K562 (cell line): ENCODE measurements at regions not wholly inside any gene's neighbourhood (a gene's known extent, or its start where the extent isn't known, plus 50 kb on each side); places are given as distances from the start of the nearest gene placed in this dataset.

Experiments used
- ATAC-seq: fragments of 200-7000 bp; cut with Tn5 transposase; 3 replicates; pipeline ENCODE4 v1.9.1; 2020; ENCODE audit warnings: moderate library complexity
- BruUV-seq: library from RNA; stranded (reverse); fragments of 400-500 nt; replicated peaks from 2 replicates; lab custom pipeline; 2021; lab: Mats Ljungman, UMichigan
- CTCF ChIA-PET: fragments of 300-600 bp; formaldehyde crosslinking; extraction: SDS; loops from one replicate; lab custom pipeline; 2021; ENCODE audit warnings: low intra/inter-chr PET ratio; lab: Yijun Ruan, JAX
- POLR2A ChIA-PET: fragments of 300-600, 350-650 bp; sonication (Branson Sonifier 250); formaldehyde crosslinking; extraction: SDS; loops from one replicate; lab custom pipeline; 2021; ENCODE audit warnings: antibody characterized with exemption, inconsistent platforms; lab: Yijun Ruan, JAX
- DNase-seq, 4 experiments: peaks; one replicate each; pipeline versions ENCODE4 v3.0.0 to v3.0.0-alpha.2; 2011 to 2018; ENCODE audit warnings: low spot score in 3 of 4, mixed read lengths in 3 of 4; ENCODE audit errors: extremely low read depth in 1 of 4
- FAIRE-seq: peaks from 2 replicates; lab custom pipeline; 2011; peaks lifted over from hg19 to GRCh38; lab: Jason Lieb, UNC
- H2AFZ ChIP-seq: 2 replicates; pipeline ENCODE4 v1.6.0; 2011; ENCODE audit warnings: low read depth, low read length, control low read depth, inconsistent platforms
- H3K27ac ChIP-seq: fragments of 200-600 bp; 3 replicates; pipeline ENCODE4 v1.8.0; 2011; ENCODE audit warnings: low read depth, mild to moderate bottlenecking, control low read depth, inconsistent platforms, low read length, moderate library complexity, mixed read lengths; ENCODE audit errors: extremely low read depth
- H3K27me3 ChIP-seq, 2 experiments: fragments of 300-600 bp in 1 of 2; 2 replicates in 1 of 2; 3 replicates in 1 of 2; pipeline versions ENCODE4 v1.6.0 to v1.8.0; 2011; ENCODE audit warnings: inconsistent platforms in 2 of 2, low read length in 2 of 2, mild to moderate bottlenecking in 1 of 2, mixed read lengths in 1 of 2, moderate library complexity in 1 of 2; ENCODE audit not compliant: control insufficient read depth in 2 of 2, insufficient read depth in 2 of 2
- H3K36me3 ChIP-seq: fragments of 300-600 bp; 3 replicates; pipeline ENCODE4 v1.8.0; 2011; ENCODE audit warnings: mild to moderate bottlenecking, low read length, inconsistent platforms; ENCODE audit not compliant: control insufficient read depth, insufficient read depth
- H3K4me1 ChIP-seq, 2 experiments: fragments of 200-600 bp in 1 of 2; replicated peaks in 1 of 2; 2 replicates in 1 of 2; 3 replicates in 1 of 2; pipeline versions ENCODE4 v1.5.1 to v1.8.0; 2011; ENCODE audit warnings: inconsistent platforms in 2 of 2, low read length in 2 of 2, mild to moderate bottlenecking in 1 of 2, mixed read lengths in 1 of 2, moderate library complexity in 1 of 2; ENCODE audit not compliant: control insufficient read depth in 2 of 2, insufficient read depth in 2 of 2
- H3K4me2 ChIP-seq: 2 replicates; pipeline ENCODE4 v1.6.1; 2011; ENCODE audit warnings: low read length, control low read depth, inconsistent platforms, mixed read lengths; ENCODE audit not compliant: insufficient read depth
- H3K4me3 ChIP-seq: fragments of 200-600 bp; sonication (generic), shearing (Covaris generic); 2 replicates; pipeline ENCODE4 v1.5.1; 2016; ENCODE audit warnings: control low read depth, inconsistent platforms
- H3K79me2 ChIP-seq: fragments of 200-600 bp; 3 replicates; pipeline ENCODE4 v1.8.0; 2011; ENCODE audit warnings: low read length, inconsistent platforms; ENCODE audit not compliant: control insufficient read depth, insufficient read depth
- H3K9ac ChIP-seq, 2 experiments: 2 replicates each; pipeline versions ENCODE4 v1.6.0 to v1.6.1; 2011; ENCODE audit warnings: low read depth in 2 of 2, low read length in 2 of 2, control low read depth in 1 of 2, inconsistent platforms in 1 of 2, mild to moderate bottlenecking in 1 of 2, mixed read lengths in 1 of 2; ENCODE audit not compliant: insufficient read depth in 1 of 2
- H3K9me1 ChIP-seq: one replicate; pipeline ENCODE4 v1.6.0; 2011; ENCODE audit warnings: inconsistent platforms, mild to moderate bottlenecking, low read length, moderate library complexity; ENCODE audit not compliant: control insufficient read depth, insufficient read depth
- H3K9me3 ChIP-seq: replicated peaks from 2 replicates; pipeline ENCODE4 v1.5.1; 2011; ENCODE audit warnings: low read depth, low read length, inconsistent platforms; ENCODE audit not compliant: control insufficient read depth, insufficient read depth
- H4K20me1 ChIP-seq: replicated peaks from 2 replicates; pipeline ENCODE4 v1.6.1; 2011; ENCODE audit warnings: low read length, inconsistent platforms, mixed read lengths; ENCODE audit not compliant: control insufficient read depth, insufficient read depth
- BCOR ChIP-seq: fragments of 450-650 bp; IDR thresholded peaks from 2 replicates; pipeline ENCODE4 v1.6.1; 2016
- FOSL1 ChIP-seq: fragments of 200-800 bp; sonication (Bioruptor generic); conservative IDR thresholded peaks from 2 replicates; pipeline ENCODE4 v1.6.1; 2016; ENCODE audit warnings: missing genetic modification characterization, missing compliant biosample characterization
- FOXJ3 ChIP-seq: sonication (generic); formaldehyde crosslinking; IDR thresholded peaks from 2 replicates; pipeline ENCODE4 v1.4.0; 2020; ENCODE audit warnings: mild to moderate bottlenecking, missing genetic modification reagents
- HLTF ChIP-seq: fragments of 450-650 bp; IDR thresholded peaks from 2 replicates; pipeline ENCODE4 v1.6.1; 2016
- MECOM ChIP-seq: fragments of 250-450 bp; sonication (Bioruptor Pico); IDR thresholded peaks from 2 replicates; pipeline ENCODE4 v1.8.0; 2022; ENCODE audit warnings: inconsistent platforms
- SP2 ChIP-seq: IDR thresholded peaks from 2 replicates; pipeline ENCODE4 v1.6.1; 2011; ENCODE audit warnings: mild to moderate bottlenecking, low read depth, low read length, moderate library complexity; ENCODE audit not compliant: poor library complexity, severe bottlenecking; ENCODE audit errors: extremely low read depth
- TRIM24 ChIP-seq, 2 experiments: fragments of 450-650 bp; IDR thresholded peaks; 2 replicates each; pipeline ENCODE4 v1.6.1; 2016
- TRIM28 ChIP-seq: fragments of 450-650 bp; IDR thresholded peaks from 2 replicates; pipeline ENCODE4 v1.6.1; 2017
- XRCC5 ChIP-seq: fragments of 200-400 bp; formaldehyde crosslinking; IDR thresholded peaks from 2 replicates; pipeline ENCODE4 v1.6.1; 2017; ENCODE audit warnings: low read depth, mild to moderate bottlenecking, low read length
- ZEB2 ChIP-seq: fragments of 450-650 bp; IDR thresholded peaks from 2 replicates; pipeline ENCODE4 v1.6.1; 2016
- ZNF507 ChIP-seq: conservative IDR thresholded peaks from 2 replicates; pipeline ENCODE4 v1.6.1; 2017; ENCODE audit warnings: missing genetic modification characterization, missing compliant biosample characterization
- ZNF75A ChIP-seq: fragments of 450-650 bp; formaldehyde crosslinking; IDR thresholded peaks from 2 replicates; pipeline ENCODE4 v1.4.0; 2020; ENCODE audit warnings: mild to moderate bottlenecking
- WGBS: fragments of 100-300 bp; shearing (Covaris generic); methylation state at CpG from one replicate; pipeline ENCODE4 v1.1.6; 2016; ENCODE audit warnings: low coverage, mixed read lengths; ENCODE audit not compliant: insufficient coverage; ENCODE audit errors: missing lambda C conversion rate; 5-methylcytosine and 5-hydroxymethylcytosine counted together
- in situ Hi-C: fragments of 300-500 bp; cut with MboI; formaldehyde crosslinking; loops from 4 replicates; pipeline ENCODE4 v1.15.0; 2018; ENCODE audit warnings: inconsistent platforms, mixed read lengths
- intact Hi-C: fragments of 100-400 bp; cut with micrococcal nuclease; formaldehyde crosslinking; loops from 2 replicates; pipeline ENCODE4 v1.14.2; 2022
- TF ChIP-seq, protein P1 (sequence below): sonication (generic); formaldehyde crosslinking; IDR thresholded peaks from 2 replicates; pipeline ENCODE4 v1.8.0; 2023; ENCODE audit warnings: mild to moderate bottlenecking, missing genetic modification reagents

- 4% methylated on average over 3 of the region's 3 CpGs for WGBS
- Histone ChIP-seq H3K27ac (no peak overlapping the region), H3K4me2 (no peak overlapping the region), H3K36me3 (no peaks in the 10 kb centered on the region), H3K4me1 (no peaks in the 10 kb centered on the region), H3K27me3 (no peaks in the 10 kb centered on the region), H3K9ac (no peak overlapping the region), H2AFZ (no peak overlapping the region), H3K4me3 (no peak overlapping the region), H3K9me1 (no peaks in the 10 kb centered on the region), H3K79me2 (no peaks in the 10 kb centered on the region), H3K9me3 (no peaks in the 10 kb centered on the region), H4K20me1 (no peaks in the 10 kb centered on the region)
- DNase-seq, result no peak
- ATAC-seq, result no peak
- ChIA-PET POLR2A (no interaction called here), CTCF (no interaction called here)
- in situ Hi-C loops (no loop called here), intact Hi-C loops (no loop called here)
- TF ChIP-seq ZEB2 (no peak), TRIM28 (no peak), SP2 (no peak), TRIM24 (IDR thresholded peaks at IDR 0.05) (no peak)
- no TSS peak for BruUV-seq
- no peak for FAIRE-seq
Measured at GRCh38 chr12:73274976-73275375, 1002.8 kb downstream of the TRHDE start.

GRCh38 chr12:73277971-73278370 lies 1005.8 kb downstream of the TRHDE start:
- TF ChIP-seq MECOM (CRISPR knock-in tag), result no peak
- TF ChIP-seq, protein P1, sequence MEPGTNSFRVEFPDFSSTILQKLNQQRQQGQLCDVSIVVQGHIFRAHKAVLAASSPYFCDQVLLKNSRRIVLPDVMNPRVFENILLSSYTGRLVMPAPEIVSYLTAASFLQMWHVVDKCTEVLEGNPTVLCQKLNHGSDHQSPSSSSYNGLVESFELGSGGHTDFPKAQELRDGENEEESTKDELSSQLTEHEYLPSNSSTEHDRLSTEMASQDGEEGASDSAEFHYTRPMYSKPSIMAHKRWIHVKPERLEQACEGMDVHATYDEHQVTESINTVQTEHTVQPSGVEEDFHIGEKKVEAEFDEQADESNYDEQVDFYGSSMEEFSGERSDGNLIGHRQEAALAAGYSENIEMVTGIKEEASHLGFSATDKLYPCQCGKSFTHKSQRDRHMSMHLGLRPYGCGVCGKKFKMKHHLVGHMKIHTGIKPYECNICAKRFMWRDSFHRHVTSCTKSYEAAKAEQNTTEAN (CRISPR knock-in tag), result no peak
- TF ChIP-seq XRCC5, result no peak
- no peak for TF ChIP-seq BCOR
- TF ChIP-seq FOSL1 (tag), result no peak
- no peak for TF ChIP-seq ZNF507 (tag)
- no peak for TF ChIP-seq ZNF75A (CRISPR knock-in tag)
- no peak for TF ChIP-seq HLTF
- TF ChIP-seq FOXJ3 (CRISPR knock-in tag), result no peak
- CTCF ChIA-PET, result no interaction called here

More at GRCh38 chr12:73277971-73278370, 1005.8 kb downstream of the TRHDE start:
- in situ Hi-C loops, result no loop called here
- no peaks in the 10 kb centered on the region for H4K20me1 ChIP-seq
- H3K4me1 ChIP-seq, result no peaks in the 10 kb centered on the region
- FAIRE-seq (no peak), DNase-seq (no peak), ATAC-seq (no peak)
- H3K79me2 ChIP-seq, result no peaks in the 10 kb centered on the region
- no peaks in the 10 kb centered on the region for H3K9me3 ChIP-seq
- POLR2A ChIA-PET, result no interaction called here
- no peak overlapping the region for H3K27ac ChIP-seq
- H3K36me3 ChIP-seq, result no peaks in the 10 kb centered on the region
- BruUV-seq, result no TSS peak
- H2AFZ ChIP-seq, result no peak overlapping the region
- no peak overlapping the region for H3K4me3 ChIP-seq
- H3K27me3 ChIP-seq, result no peaks in the 10 kb centered on the region
- intact Hi-C loops, result no loop called here
- no peak overlapping the region for H3K9ac ChIP-seq
- H3K4me2 ChIP-seq, result no peak overlapping the region
- no peaks in the 10 kb centered on the region for H3K9me1 ChIP-seq
